ENCODE measurements at regions not wholly inside any gene's neighbourhood (a gene's known extent, or its start where the extent isn't known, plus 50 kb on each side); places are given as distances from the start of the nearest gene placed in this dataset.

- H3K4me3 ChIP-seq: no peak overlapping the region
- no peak for FAIRE-seq
- ATAC-seq: no peak
- H3K9me3 ChIP-seq (replicated peaks; ENCODE audit: control insufficient read depth, insufficient read depth, low read length): peaks cover 1% of the 10 kb centered on the region
- SMC1A ChIA-PET (ENCODE audit: uncharacterized antibody, unreplicated experiment): interaction anchor here (0.8 to 1.0 kb wide), 2 partner anchors 22 to 309 kb away, joined by 3 read pairs; no protein-coding TSS in a partner anchor
- RAD21 ChIA-PET (ENCODE audit: unreplicated experiment): no interaction called here
- H3K9ac ChIP-seq (ENCODE audit: control insufficient read depth, insufficient read depth, low read length): no peak overlapping the region
- CTCF ChIA-PET: no interaction called here
- DNase-seq (ENCODE audit: low read depth, low spot score): no peak
- H3K4me1 ChIP-seq (ENCODE audit: control insufficient read depth, insufficient read depth, low read length): no peaks in the 10 kb centered on the region
- in situ Hi-C loops (cut with MboI): no loop called here
- POLR2A ChIA-PET: no interaction called here
- no peaks in the 10 kb centered on the region for H3K36me3 ChIP-seq (ENCODE audit: control insufficient read depth in 2 of 2, insufficient read depth in 2 of 2, low read length in 1 of 2)
- no peak for TF ChIP-seq KDM1A (IDR thresholded peaks at IDR 0.05; ENCODE audit: borderline replicate concordance)
- no peak for TF ChIP-seq MXI1 (IDR thresholded peaks at IDR 0.05; ENCODE audit: low read depth, low read length)
- no peak for TF ChIP-seq SIX5 (IDR thresholded peaks at IDR 0.05; ENCODE audit: low read depth, low read length, severe bottlenecking)
- TF ChIP-seq POLR2AphosphoS2 (IDR thresholded peaks at IDR 0.05; ENCODE audit: low read depth, low read length): no peak
- no peak for TF ChIP-seq NFXL1 (IDR thresholded peaks at IDR 0.05; ENCODE audit: borderline replicate concordance)
- no peaks in the 10 kb centered on the region for H4K20me1 ChIP-seq (ENCODE audit: control insufficient read depth, insufficient read depth)
- intact Hi-C loops (cut with micrococcal nuclease; ENCODE audit: unreplicated experiment): no loop called here
- H3K79me2 ChIP-seq (ENCODE audit: control insufficient read depth, insufficient read depth, low read length): no peaks in the 10 kb centered on the region
- no TSS peak for BruUV-seq (replicated peaks)
- H2AFZ ChIP-seq (ENCODE audit: control insufficient read depth, low read depth, low read length): no peak overlapping the region
- no peak overlapping the region for H3K27ac ChIP-seq (ENCODE audit: control insufficient read depth, insufficient read depth)
- no peaks in the 10 kb centered on the region for H3K27me3 ChIP-seq (replicated peaks in 1 of 2; ENCODE audit: control insufficient read depth in 2 of 2, insufficient read depth in 2 of 2, low read length in 1 of 2)
- 71% methylated on average over 2 of the region's 2 CpGs for WGBS (ENCODE audit: insufficient coverage, insufficient replicate concordance, low lambda C conversion rate, missing lambda C conversion rate)
- no peak overlapping the region for H3K4me2 ChIP-seq (ENCODE audit: control insufficient read depth, insufficient read depth)
Observed at GRCh38 chr5:96293966-96294883, 138.8 kb downstream of the PCSK1 start.

DNA sequence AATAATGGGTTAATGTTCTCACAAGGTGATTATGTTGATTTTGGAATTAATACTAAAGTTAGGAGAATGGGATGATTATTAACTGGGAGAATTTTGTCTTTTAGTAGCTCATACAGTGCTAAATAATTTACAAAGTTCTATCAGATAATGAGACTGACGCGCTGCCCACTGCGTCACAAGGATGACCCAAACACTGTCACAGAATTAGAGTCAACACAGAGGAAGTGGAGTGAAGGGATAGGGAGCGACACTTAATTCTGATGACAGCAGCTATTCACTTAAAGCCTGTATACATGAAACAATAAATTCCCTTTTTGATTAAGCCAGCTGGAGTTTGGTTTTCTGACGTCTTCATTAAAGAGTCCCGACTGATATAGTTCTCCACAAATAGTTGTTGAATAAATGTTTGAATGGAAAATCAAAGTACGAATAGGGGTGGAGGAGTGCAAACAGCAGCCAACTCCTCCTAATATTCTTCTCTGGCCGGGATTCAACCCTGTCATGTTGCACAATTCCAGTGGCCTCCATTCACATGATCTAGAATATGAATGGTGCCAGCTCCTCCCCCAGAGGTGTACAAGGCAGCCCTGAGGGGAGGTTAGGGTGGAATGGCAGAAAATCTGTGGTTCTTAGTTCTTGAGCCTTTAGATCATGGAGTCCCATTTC, 140.3 kb downstream of the PCSK1 start:
- Histone ChIP-seq H3K4me3 (no peak overlapping the region), H3K36me3 (ENCODE audit: control insufficient read depth in 2 of 2, insufficient read depth in 2 of 2, low read length in 1 of 2) (no peaks in the 10 kb centered on the region), H3K27me3 (replicated peaks in 1 of 2; ENCODE audit: control insufficient read depth in 2 of 2, insufficient read depth in 2 of 2, low read length in 1 of 2) (no peaks in the 10 kb centered on the region), H3K79me2 (ENCODE audit: control insufficient read depth, insufficient read depth, low read length) (no peaks in the 10 kb centered on the region), H4K20me1 (ENCODE audit: control insufficient read depth, insufficient read depth) (no peaks in the 10 kb centered on the region), H3K4me1 (ENCODE audit: control insufficient read depth, insufficient read depth, low read length) (no peaks in the 10 kb centered on the region), H3K9ac (ENCODE audit: control insufficient read depth, insufficient read depth, low read length) (no peak overlapping the region), H3K4me2 (ENCODE audit: control insufficient read depth, insufficient read depth) (no peak overlapping the region), H3K9me3 (replicated peaks; ENCODE audit: control insufficient read depth, insufficient read depth, low read length) (peaks cover 3% of the 10 kb centered on the region), H2AFZ (ENCODE audit: control insufficient read depth, low read depth, low read length) (no peak overlapping the region), H3K27ac (ENCODE audit: control insufficient read depth, insufficient read depth) (no peak overlapping the region)
- intact Hi-C loops (cut with micrococcal nuclease; ENCODE audit: unreplicated experiment): no loop called here
- ChIA-PET POLR2A (no interaction called here), SMC1A (ENCODE audit: uncharacterized antibody, unreplicated experiment) (interaction anchor here (1.3 kb wide), 1 partner anchor 96 kb away, joined by 3 read pairs; no protein-coding TSS in a partner anchor), RAD21 (ENCODE audit: unreplicated experiment) (no interaction called here), CTCF (interaction anchor here (1.3 kb wide), 1 partner anchor 25 kb away, joined by 3 read pairs; no protein-coding TSS in a partner anchor)
- no peak for FAIRE-seq
- in situ Hi-C loops (cut with MboI): no loop called here
- DNase-seq (ENCODE audit: low read depth, low spot score): no peak
- ATAC-seq: no peak
- 93% methylated on average over 8 of the region's 8 CpGs for WGBS (ENCODE audit: insufficient coverage, insufficient replicate concordance, low lambda C conversion rate, missing lambda C conversion rate)
- no TSS peak for BruUV-seq (replicated peaks)
- TF ChIP-seq CUX1 (IDR thresholded peaks at IDR 0.05; ENCODE audit: insufficient replicate concordance, low read depth, low read length): no peak
- TF ChIP-seq ZBTB33 (IDR thresholded peaks at IDR 0.05): no peak
- TF ChIP-seq ZBED1 (IDR thresholded peaks at IDR 0.05; ENCODE audit: borderline replicate concordance): no peak
